ENCODE measurements at regions not wholly inside any gene's neighbourhood (a gene's known extent, or its start where the extent isn't known, plus 50 kb on each side); places are given as distances from the start of the nearest gene placed in this dataset.

GRCh38 chr2:59204040-59204439 is 962.9 kb upstream of the FANCL start:
- TF ChIP-seq CTCF (IDR thresholded peaks at IDR 0.05) (no peak), POLR2AphosphoS5 (IDR thresholded peaks at IDR 0.05; ENCODE audit: low read depth, low read length) (no peak)
